ENCODE measurements at regions not wholly inside any gene's neighbourhood (a gene's known extent, or its start where the extent isn't known, plus 50 kb on each side); places are given as distances from the start of the nearest gene placed in this dataset.

DNA sequence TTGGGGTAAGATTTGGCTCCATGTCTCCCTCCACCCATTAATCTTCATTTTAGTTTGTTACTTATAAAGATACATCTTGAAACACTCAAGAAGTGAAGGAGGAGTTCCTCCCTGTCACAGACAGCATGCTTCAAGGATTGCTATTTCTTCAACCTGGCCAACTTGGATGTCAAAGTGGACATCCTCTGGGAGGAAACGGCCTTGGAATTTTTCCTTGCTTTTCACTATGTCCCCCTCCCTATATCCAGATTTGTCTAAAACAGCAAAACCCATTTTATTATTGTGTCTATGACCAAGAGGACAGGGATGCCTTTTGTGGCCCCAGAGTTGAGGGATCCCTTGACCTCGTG, 242.9 kb downstream of the LPIN1 start:
- Mint-ChIP-seq H3K27me3 (ENCODE audit: low read depth) (peaks cover 11% of the 10 kb centered on the region), H3K4me3 (ENCODE audit: low read depth) (no peak overlapping the region), H3K9me3 (no peaks in the 10 kb centered on the region), H3K27ac (no peak overlapping the region), H3K4me1 (ENCODE audit: low read depth) (no peaks in the 10 kb centered on the region), H3K36me3 (ENCODE audit: low read depth) (no peaks in the 10 kb centered on the region)
- intact Hi-C loops (cut with micrococcal nuclease): no loop called here
- DNase-seq (ENCODE audit: low spot score): no peak

DNA sequence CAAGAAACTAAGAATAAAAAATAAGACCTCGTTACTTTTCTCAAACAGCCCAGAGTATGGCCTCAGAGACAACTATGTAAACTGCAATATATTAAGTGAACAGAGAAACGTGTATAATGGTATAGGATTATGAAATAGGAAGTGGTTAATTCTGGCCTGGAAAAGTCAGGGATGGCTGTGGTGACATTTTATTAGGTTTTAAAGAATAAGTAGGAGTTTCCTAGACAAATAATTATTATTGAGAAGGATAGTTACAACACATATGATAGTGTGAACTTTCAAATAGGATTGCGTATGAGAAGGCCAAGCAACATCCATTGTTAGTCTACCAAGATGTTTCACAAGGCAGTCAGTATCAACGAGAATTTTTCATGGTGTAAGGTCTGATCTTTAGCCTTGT, 244.1 kb downstream of the LPIN1 start:
- Mint-ChIP-seq H3K9me3 (no peaks in the 10 kb centered on the region), H3K27ac (no peak overlapping the region), H3K27me3 (ENCODE audit: low read depth) (peaks cover 13% of the 10 kb centered on the region), H3K36me3 (ENCODE audit: low read depth) (no peaks in the 10 kb centered on the region), H3K4me1 (ENCODE audit: low read depth) (no peaks in the 10 kb centered on the region), H3K4me3 (ENCODE audit: low read depth) (no peak overlapping the region)
- no peak for DNase-seq (ENCODE audit: low spot score)
- intact Hi-C loops (cut with micrococcal nuclease): no loop called here

- H3K4me3 Mint-ChIP-seq (ENCODE audit: low read depth): no peak overlapping the region
- no peaks in the 10 kb centered on the region for H3K36me3 Mint-ChIP-seq (ENCODE audit: low read depth)
- peaks cover 1% of the 10 kb centered on the region for H3K4me1 Mint-ChIP-seq (ENCODE audit: low read depth)
- H3K27ac Mint-ChIP-seq: no peak overlapping the region
- no peak for DNase-seq (ENCODE audit: low spot score)
- H3K9me3 Mint-ChIP-seq: no peaks in the 10 kb centered on the region
- H3K27me3 Mint-ChIP-seq (ENCODE audit: low read depth): peaks cover 16% of the 10 kb centered on the region
- intact Hi-C loops (cut with micrococcal nuclease): no loop called here
Observed at GRCh38 chr2:11993749-11994148, 247.3 kb downstream of the LPIN1 start.

GRCh38 chr2:11995456-11995855, 249.0 kb downstream of the LPIN1 start:
- Mint-ChIP-seq H3K36me3 (ENCODE audit: low read depth) (no peaks in the 10 kb centered on the region), H3K27ac (no peak overlapping the region), H3K27me3 (ENCODE audit: low read depth) (peaks cover 21% of the 10 kb centered on the region), H3K9me3 (no peaks in the 10 kb centered on the region), H3K4me3 (ENCODE audit: low read depth) (no peak overlapping the region), H3K4me1 (ENCODE audit: low read depth) (peaks cover 1% of the 10 kb centered on the region)
- DNase-seq (ENCODE audit: low spot score): no peak
- intact Hi-C loops (cut with micrococcal nuclease): no loop called here

GRCh38 chr2:11996618-11997017, 250.2 kb downstream of the LPIN1 start:
- H3K27ac Mint-ChIP-seq: no peak overlapping the region
- no peak overlapping the region for H3K4me3 Mint-ChIP-seq (ENCODE audit: low read depth)
- no peak for DNase-seq (ENCODE audit: low spot score)
- intact Hi-C loops (cut with micrococcal nuclease): no loop called here
- H3K27me3 Mint-ChIP-seq (ENCODE audit: low read depth): peaks cover 31% of the 10 kb centered on the region
- peaks cover 1% of the 10 kb centered on the region for H3K4me1 Mint-ChIP-seq (ENCODE audit: low read depth)
- no peaks in the 10 kb centered on the region for H3K9me3 Mint-ChIP-seq
- no peaks in the 10 kb centered on the region for H3K36me3 Mint-ChIP-seq (ENCODE audit: low read depth)

DNA sequence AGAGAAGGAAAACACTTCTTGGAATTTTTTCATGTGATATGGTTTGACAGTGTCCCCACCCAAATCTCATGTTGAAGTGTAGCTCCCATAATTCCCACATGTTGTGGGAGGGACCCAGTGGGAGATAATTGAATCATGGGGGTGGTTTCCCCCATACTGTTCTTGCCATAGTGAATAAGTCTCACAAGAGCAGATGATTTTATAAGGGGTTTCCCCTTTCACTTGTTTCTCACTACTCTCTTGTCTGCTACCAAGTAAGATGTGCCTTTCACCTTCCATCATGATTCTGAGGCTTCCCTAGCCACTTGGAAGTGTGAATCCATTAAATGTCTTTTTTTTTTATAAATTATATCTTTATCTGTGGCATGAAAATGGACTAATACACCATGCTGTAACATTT, 250.7 kb downstream of the LPIN1 start:
- H3K27ac Mint-ChIP-seq: no peak overlapping the region
- intact Hi-C loops (cut with micrococcal nuclease): no loop called here

GRCh38 chr2:11998218-11998617, 251.8 kb downstream of the LPIN1 start:
- intact Hi-C loops (cut with micrococcal nuclease): no loop called here
- Mint-ChIP-seq H3K27ac (no peak overlapping the region), H3K4me1 (ENCODE audit: low read depth) (peaks cover 1% of the 10 kb centered on the region), H3K9me3 (peaks cover 6% of the 10 kb centered on the region), H3K27me3 (ENCODE audit: low read depth) (peaks cover 37% of the 10 kb centered on the region), H3K36me3 (ENCODE audit: low read depth) (no peaks in the 10 kb centered on the region), H3K4me3 (ENCODE audit: low read depth) (no peak overlapping the region)
- DNase-seq (ENCODE audit: low spot score): no peak

More for the DNA sequence above, 250.7 kb downstream of the LPIN1 start:
- Mint-ChIP-seq H3K36me3 (ENCODE audit: low read depth) (no peaks in the 10 kb centered on the region), H3K9me3 (peaks cover 3% of the 10 kb centered on the region), H3K27me3 (ENCODE audit: low read depth) (peaks cover 33% of the 10 kb centered on the region), H3K4me3 (ENCODE audit: low read depth) (no peak overlapping the region), H3K4me1 (ENCODE audit: low read depth) (peaks cover 1% of the 10 kb centered on the region)
- no peak for DNase-seq (ENCODE audit: low spot score)

DNA sequence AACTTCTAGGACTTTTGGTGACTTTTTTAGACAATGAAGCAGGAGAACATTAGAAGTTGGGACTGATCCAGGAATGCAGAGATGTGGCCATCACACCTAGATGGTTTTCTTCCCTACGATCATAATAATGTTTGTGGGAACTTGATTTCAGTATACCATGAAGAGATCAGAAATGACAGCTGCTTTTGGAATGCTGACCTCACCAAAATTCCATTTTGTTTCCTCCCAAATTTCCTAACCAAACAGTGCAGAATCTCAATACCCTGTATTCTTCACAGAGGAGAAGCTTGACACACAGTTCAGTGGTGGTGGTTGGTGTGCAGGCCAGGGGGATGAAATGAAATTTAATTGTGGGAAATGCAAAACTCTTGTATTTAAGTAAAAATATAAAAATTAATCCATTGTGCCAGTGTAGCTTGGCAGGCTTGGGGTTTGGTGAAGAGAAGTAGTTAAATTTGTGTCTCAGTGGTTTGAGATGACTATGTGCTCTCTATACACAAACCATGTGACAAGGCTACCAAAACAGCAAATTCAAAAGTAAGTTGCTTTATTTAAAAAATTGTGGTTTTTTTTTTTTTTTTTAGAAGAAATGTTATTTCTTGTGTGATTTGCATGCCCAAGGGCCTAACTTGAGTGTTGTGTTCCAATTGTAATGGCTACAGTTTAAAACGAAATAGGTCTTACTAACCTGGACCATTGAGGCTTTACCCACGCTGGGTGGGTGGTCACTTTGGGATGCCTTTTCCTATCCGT, 252.4 kb downstream of the LPIN1 start:
- H3K27me3 Mint-ChIP-seq (ENCODE audit: low read depth): peaks cover 34% of the 10 kb centered on the region
- H3K9me3 Mint-ChIP-seq: peaks cover 6% of the 10 kb centered on the region
- H3K27ac Mint-ChIP-seq: no peak overlapping the region
- peaks cover 1% of the 10 kb centered on the region for H3K4me1 Mint-ChIP-seq (ENCODE audit: low read depth)
- no peak for DNase-seq (ENCODE audit: low spot score)
- no peaks in the 10 kb centered on the region for H3K36me3 Mint-ChIP-seq (ENCODE audit: low read depth)
- intact Hi-C loops (cut with micrococcal nuclease): no loop called here
- H3K4me3 Mint-ChIP-seq (ENCODE audit: low read depth): no peak overlapping the region

DNA sequence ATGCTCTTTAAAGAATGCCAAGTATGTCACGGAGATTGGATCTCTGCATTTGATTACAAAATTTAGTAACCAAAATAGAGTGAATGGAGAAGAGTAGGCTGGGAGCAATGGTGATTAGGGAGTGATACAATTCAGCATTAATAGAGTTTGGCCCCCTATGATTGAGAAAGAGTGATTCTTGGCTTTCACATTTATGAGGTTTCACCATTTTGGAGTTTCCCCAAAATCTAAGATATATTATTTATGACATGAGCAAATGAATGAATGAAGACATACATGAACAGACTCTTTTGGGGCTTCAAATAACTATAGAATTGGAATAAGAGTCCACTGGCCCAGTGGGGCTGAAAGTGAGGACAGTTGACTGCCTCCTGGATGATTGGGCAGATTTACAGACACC, 255.2 kb downstream of the LPIN1 start:
- Mint-ChIP-seq H3K4me1 (ENCODE audit: low read depth) (peaks cover 8% of the 10 kb centered on the region), H3K36me3 (ENCODE audit: low read depth) (no peaks in the 10 kb centered on the region), H3K27me3 (ENCODE audit: low read depth) (peaks cover 33% of the 10 kb centered on the region), H3K9me3 (peaks cover 6% of the 10 kb centered on the region), H3K4me3 (ENCODE audit: low read depth) (no peak overlapping the region), H3K27ac (no peak overlapping the region)
- DNase-seq (ENCODE audit: low spot score): no peak
- intact Hi-C loops (cut with micrococcal nuclease): no loop called here

DNA sequence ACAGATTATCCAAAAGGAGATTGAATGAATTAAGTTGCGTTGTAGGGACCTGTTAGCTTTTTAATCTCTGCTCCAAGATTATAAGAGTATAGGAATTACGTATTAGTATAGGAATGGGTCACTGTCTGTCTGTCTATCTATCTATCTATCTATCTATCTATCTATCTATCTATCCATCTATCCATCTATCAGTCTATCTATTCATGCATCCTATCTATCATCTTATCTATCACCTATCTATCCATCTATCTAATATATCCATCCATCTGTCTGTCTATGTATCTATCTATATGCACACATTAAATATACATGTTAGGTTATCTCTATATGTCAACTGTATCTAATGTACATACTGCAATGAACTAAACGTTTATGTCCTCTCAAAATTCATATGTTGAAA, 255.8 kb downstream of the LPIN1 start:
- no peaks in the 10 kb centered on the region for H3K36me3 Mint-ChIP-seq (ENCODE audit: low read depth)
- H3K9me3 Mint-ChIP-seq: peaks cover 6% of the 10 kb centered on the region
- no peak for DNase-seq (ENCODE audit: low spot score)
- no peak overlapping the region for H3K4me3 Mint-ChIP-seq (ENCODE audit: low read depth)
- intact Hi-C loops (cut with micrococcal nuclease): no loop called here
- H3K4me1 Mint-ChIP-seq (ENCODE audit: low read depth): peaks cover 8% of the 10 kb centered on the region
- H3K27me3 Mint-ChIP-seq (ENCODE audit: low read depth): peaks cover 35% of the 10 kb centered on the region
- H3K27ac Mint-ChIP-seq: no peak overlapping the region

DNA sequence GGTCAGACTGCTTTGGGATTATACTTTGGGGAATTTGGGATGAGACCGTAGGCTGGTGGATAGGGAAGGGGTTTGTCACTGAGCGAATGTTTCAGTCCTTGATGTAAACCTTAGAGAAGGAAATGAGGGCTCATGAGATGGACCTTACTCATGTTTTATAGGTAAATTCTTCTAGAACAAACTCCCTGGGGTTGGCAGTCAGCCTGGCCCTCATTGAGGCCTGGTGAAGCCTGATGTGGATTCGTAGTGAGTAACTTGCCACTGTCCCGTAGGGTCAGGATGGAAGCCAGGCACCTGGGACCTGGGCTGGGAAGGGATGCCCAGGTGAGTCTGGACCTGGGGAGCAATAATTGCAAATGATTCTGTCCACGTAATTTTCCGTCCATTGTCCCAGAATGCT, 258.3 kb downstream of the LPIN1 start:
- Mint-ChIP-seq H3K36me3 (ENCODE audit: low read depth) (no peaks in the 10 kb centered on the region), H3K27me3 (ENCODE audit: low read depth) (peaks cover 39% of the 10 kb centered on the region)
- intact Hi-C loops (cut with micrococcal nuclease): loop anchor here (2.0 to 5.0 kb wide), 4 partner anchors 174 to 853 kb away; partner anchors contain the start of gene TRIB2

DNA sequence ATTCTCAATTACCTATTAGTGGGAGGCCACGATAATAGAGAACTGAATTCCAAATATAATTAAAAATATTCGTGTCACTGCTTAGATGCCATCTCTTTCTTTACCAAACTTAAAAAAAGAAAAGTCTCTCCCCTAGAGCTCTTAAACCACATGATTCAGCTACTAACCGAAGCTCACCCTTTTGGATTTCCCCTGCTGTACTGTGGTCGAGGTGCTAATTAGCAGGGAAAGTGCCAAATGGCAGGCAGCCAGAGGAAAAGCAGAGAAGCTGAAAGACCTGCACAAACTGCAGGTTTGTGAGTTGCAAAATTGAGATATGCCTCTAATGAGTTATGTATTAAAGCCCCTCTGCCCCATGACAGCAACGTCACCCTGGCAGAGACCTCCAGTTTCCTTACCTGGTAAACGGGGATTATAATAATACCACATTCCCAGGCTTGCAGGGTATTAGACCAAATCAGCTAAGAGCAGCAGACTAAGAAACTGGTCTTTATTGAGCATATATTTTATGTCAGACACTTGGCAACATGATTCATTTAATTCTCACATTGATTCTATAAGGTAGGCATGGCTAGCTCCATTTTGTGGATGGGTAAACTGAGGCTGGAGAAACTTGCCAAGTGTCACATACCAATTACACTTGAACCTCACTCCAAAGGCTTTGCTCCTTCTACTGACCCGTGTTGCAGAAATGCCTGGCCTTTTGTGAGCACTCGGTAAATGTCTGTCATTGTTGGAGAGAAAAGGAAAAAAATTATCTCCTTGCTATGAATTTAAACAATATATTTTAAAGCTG, 259.7 kb downstream of the LPIN1 start:
- peaks cover 10% of the 10 kb centered on the region for H3K4me1 Mint-ChIP-seq (ENCODE audit: low read depth)
- peak; percentile 24 for DNase-seq (ENCODE audit: low spot score)
- peaks cover 6% of the 10 kb centered on the region for H3K9me3 Mint-ChIP-seq
- H3K4me3 Mint-ChIP-seq (ENCODE audit: low read depth): no peak overlapping the region
- H3K36me3 Mint-ChIP-seq (ENCODE audit: low read depth): no peaks in the 10 kb centered on the region
- peaks cover 40% of the 10 kb centered on the region for H3K27me3 Mint-ChIP-seq (ENCODE audit: low read depth)
- no peak overlapping the region for H3K27ac Mint-ChIP-seq
- intact Hi-C loops (cut with micrococcal nuclease): loop anchor here (2.0 to 5.0 kb wide), 4 partner anchors 175 to 851 kb away; partner anchors contain the start of gene TRIB2

More for the DNA sequence above, 258.3 kb downstream of the LPIN1 start:
- DNase-seq (ENCODE audit: low spot score): no peak
- no peak overlapping the region for H3K4me3 Mint-ChIP-seq (ENCODE audit: low read depth)
- H3K27ac Mint-ChIP-seq: no peak overlapping the region
- H3K4me1 Mint-ChIP-seq (ENCODE audit: low read depth): peaks cover 10% of the 10 kb centered on the region
- H3K9me3 Mint-ChIP-seq: peaks cover 6% of the 10 kb centered on the region

- Mint-ChIP-seq H3K27ac (no peak overlapping the region), H3K27me3 (ENCODE audit: low read depth) (peaks cover 40% of the 10 kb centered on the region), H3K4me3 (ENCODE audit: low read depth) (no peak overlapping the region), H3K4me1 (ENCODE audit: low read depth) (peaks cover 10% of the 10 kb centered on the region), H3K9me3 (peaks cover 6% of the 10 kb centered on the region), H3K36me3 (ENCODE audit: low read depth) (no peaks in the 10 kb centered on the region)
- DNase-seq (ENCODE audit: low spot score): no peak
- intact Hi-C loops (cut with micrococcal nuclease): loop anchor here (5.0 kb wide), 3 partner anchors 285 to 850 kb away; partner anchors contain the start of gene TRIB2
Observed at GRCh38 chr2:12006850-12007249, 260.4 kb downstream of the LPIN1 start.

Measured in activated T-helper 2 cell treated with anti-CD3 and anti-CD28 coated beads, Interferon-gamma antibody, Interleukin-2, Interleukin-4, amounts not matched to agents 10 μg/mL and 5 μg/mL and 100 μg/mL, durations not matched to agents 14 hours and 24 hours and 36 hours (primary cell).